Endothelial cell of umbilical vein (primary cell): ENCODE measurements at regions not wholly inside any gene's neighbourhood (a gene's known extent, or its start where the extent isn't known, plus 50 kb on each side); places are given as distances from the start of the nearest gene placed in this dataset.

ENCODE experiments used
- CTCF ChIP-seq, 2 donors: IDR thresholded peaks; 1 replicate in 1 of 2; 2 replicates in 1 of 2; pipeline ENCODE4 v1.5.1; 2011; ENCODE audit warnings: low read length in 2 of 2, mild to moderate bottlenecking in 2 of 2, moderate library complexity in 2 of 2, control low read depth in 1 of 2, inconsistent platforms in 1 of 2, low read depth in 1 of 2; ENCODE audit not compliant: insufficient read depth in 1 of 2; ENCODE audit errors: extremely low read depth in 1 of 2
- MAX ChIP-seq: IDR thresholded peaks from 2 replicates; pipeline ENCODE4 v1.6.1; 2011; ENCODE audit not compliant: insufficient read depth, insufficient read length
- POLR2A ChIP-seq: IDR thresholded peaks from 2 replicates; pipeline ENCODE4 v1.6.1; 2012; ENCODE audit warnings: low read depth, mild to moderate bottlenecking, control low read depth, low read length

- TF ChIP-seq POLR2A (no peak), CTCF (IDR thresholded peaks at IDR 0.05; ENCODE audit: extremely low read depth in 1 of 2, insufficient read depth in 1 of 2, low read depth in 1 of 2, low read length in 2 of 2) (no peak), MAX (no peak)
These were observed 103.9 kb downstream of the GLUD2 start for GRCh38 chrX:121151293-121151692.
